ENCODE measurements at regions not wholly inside any gene's neighbourhood (a gene's known extent, or its start where the extent isn't known, plus 50 kb on each side); places are given as distances from the start of the nearest gene placed in this dataset.

GRCh38 chr14:84288781-84289180 is 1241.2 kb upstream of the FLRT2 start:
- DNase-seq: no peak
- no peak for TF ChIP-seq CTCF (IDR thresholded peaks at IDR 0.05)
- no peak for TF ChIP-seq EP300 (IDR thresholded peaks at IDR 0.05; ENCODE audit: low read depth)
- TF ChIP-seq POLR2AphosphoS5 (IDR thresholded peaks at IDR 0.05): no peak
- no peak for TF ChIP-seq POLR2A (IDR thresholded peaks at IDR 0.05)
- Histone ChIP-seq H3K4me3 (no peak overlapping the region), H3K36me3 (no peaks in the 10 kb centered on the region), H3K4me1 (no peaks in the 10 kb centered on the region), H3K27ac (no peak overlapping the region), H3K9me3 (peaks cover 0 to 7% of the 10 kb centered on the region in 2 donors), H3K27me3 (no peaks in the 10 kb centered on the region)
- intact Hi-C loops (cut with DNase I; ENCODE audit: low total_unique reads): no loop called here
- in situ Hi-C loops (cut with MboI; ENCODE audit: low pct_ligation_motif_present in 1 of 4, low pct_unique_long_range_greater_than_20kb in 1 of 4, low sequenced_read_pairs in 3 of 4): no loop called here
- WGBS, 2 donors (ENCODE audit: low coverage in 1 of 2): 52 to 70% methylated on average over 2 of the region's 2 CpGs

- WGBS, 2 donors (ENCODE audit: low coverage in 1 of 2): 33 to 43% methylated on average over 1 of the region's 1 CpG
- Histone ChIP-seq H3K36me3 (no peaks in the 10 kb centered on the region), H3K4me3 (no peak overlapping the region), H3K27ac (no peak overlapping the region), H3K4me1 (no peaks in the 10 kb centered on the region), H3K27me3 (no peaks in the 10 kb centered on the region), H3K9me3 (no peaks in the 10 kb centered on the region)
- in situ Hi-C loops (cut with MboI; ENCODE audit: low pct_ligation_motif_present in 1 of 4, low pct_unique_long_range_greater_than_20kb in 1 of 4, low sequenced_read_pairs in 3 of 4): no loop called here
- no peak for DNase-seq
- intact Hi-C loops (cut with DNase I; ENCODE audit: low total_unique reads): no loop called here
- TF ChIP-seq POLR2A (IDR thresholded peaks at IDR 0.05) (no peak), POLR2AphosphoS5 (IDR thresholded peaks at IDR 0.05) (no peak), CTCF (IDR thresholded peaks at IDR 0.05) (no peak), EP300 (IDR thresholded peaks at IDR 0.05; ENCODE audit: low read depth) (no peak)
Observed at GRCh38 chr14:84298663-84299195, 1231.2 kb upstream of the FLRT2 start.

GRCh38 chr14:84303140-84303539 is 1226.8 kb upstream of the FLRT2 start:
- no peak for TF ChIP-seq CTCF (IDR thresholded peaks at IDR 0.05)
- no peak for TF ChIP-seq POLR2A (IDR thresholded peaks at IDR 0.05)
- TF ChIP-seq EP300 (IDR thresholded peaks at IDR 0.05; ENCODE audit: low read depth): no peak
- TF ChIP-seq POLR2AphosphoS5 (IDR thresholded peaks at IDR 0.05): no peak
- peaks cover 12 to 17% of the 10 kb centered on the region in 2 donors for H3K9me3 ChIP-seq
- no peaks in the 10 kb centered on the region for H3K36me3 ChIP-seq
- WGBS, 2 donors (ENCODE audit: low coverage in 1 of 2): 83% methylated on average over 6 of the region's 7 CpGs; no CpG with 5 or more reads in 1 of the 2 donors
- H3K27ac ChIP-seq: no peak overlapping the region
- H3K4me3 ChIP-seq: no peak overlapping the region
- no peaks in the 10 kb centered on the region for H3K4me1 ChIP-seq
- no peaks in the 10 kb centered on the region for H3K27me3 ChIP-seq
- intact Hi-C loops (cut with DNase I; ENCODE audit: low total_unique reads) (loop anchor here (5.0 kb wide), 1 partner anchor 219 kb away; no protein-coding TSS in a partner anchor), in situ Hi-C loops (cut with MboI; ENCODE audit: low pct_ligation_motif_present in 1 of 4, low pct_unique_long_range_greater_than_20kb in 1 of 4, low sequenced_read_pairs in 3 of 4) (no loop called here)
- DNase-seq: no peak

GRCh38 chr14:84312551-84312950 is 1217.4 kb upstream of the FLRT2 start:
- no peak overlapping the region for H3K27ac ChIP-seq
- no peaks in the 10 kb centered on the region for H3K27me3 ChIP-seq
- H3K36me3 ChIP-seq: no peaks in the 10 kb centered on the region
- H3K9me3 ChIP-seq: peaks cover 0 to 7% of the 10 kb centered on the region in 2 donors
- in situ Hi-C loops (cut with MboI; ENCODE audit: low pct_ligation_motif_present in 1 of 4, low pct_unique_long_range_greater_than_20kb in 1 of 4, low sequenced_read_pairs in 3 of 4) (no loop called here), intact Hi-C loops (cut with DNase I; ENCODE audit: low total_unique reads) (no loop called here)
- H3K4me3 ChIP-seq: no peak overlapping the region
- no peaks in the 10 kb centered on the region for H3K4me1 ChIP-seq
- no peak for DNase-seq
- WGBS, 2 donors (ENCODE audit: low coverage in 1 of 2): 69 to 78% methylated on average over 4 of the region's 4 CpGs
- TF ChIP-seq CTCF (IDR thresholded peaks at IDR 0.05): no peak
- no peak for TF ChIP-seq POLR2AphosphoS5 (IDR thresholded peaks at IDR 0.05)
- TF ChIP-seq EP300 (IDR thresholded peaks at IDR 0.05; ENCODE audit: low read depth): no peak
- TF ChIP-seq POLR2A (IDR thresholded peaks at IDR 0.05): no peak

Measured in transverse colon (tissue), 4 donors.